WTC11 (cell line): ENCODE measurements at regions not wholly inside any gene's neighbourhood (a gene's known extent, or its start where the extent isn't known, plus 50 kb on each side); places are given as distances from the start of the nearest gene placed in this dataset.

Experiments
- CTCF ChIP-seq: fragments of 200-600 bp; IDR thresholded peaks from 2 replicates; pipeline ENCODE4 v1.8.0; 2022; ENCODE audit warnings: antibody characterized with exemption
- E2F1 ChIP-seq: sonication (generic); formaldehyde crosslinking; IDR thresholded peaks from 2 replicates; pipeline ENCODE4 v1.8.0; 2022; ENCODE audit warnings: mild to moderate bottlenecking, missing genetic modification reagents
- PREB ChIP-seq: sonication (generic); formaldehyde crosslinking; IDR thresholded peaks from 2 replicates; pipeline ENCODE4 v1.8.1; 2022; ENCODE audit warnings: mild to moderate bottlenecking, missing genetic modification reagents, moderate library complexity, borderline replicate concordance
- SMAD4 ChIP-seq: sonication (generic); formaldehyde crosslinking; IDR thresholded peaks from 2 replicates; pipeline ENCODE4 v1.8.0; 2022; ENCODE audit warnings: mild to moderate bottlenecking, missing genetic modification reagents

- no peak for TF ChIP-seq CTCF
- TF ChIP-seq SMAD4 (CRISPR knock-in tag), result no peak
- TF ChIP-seq PREB, result no peak
- no peak for TF ChIP-seq E2F1 (CRISPR knock-in tag)
Measured at GRCh38 chr12:71045781-71046180, 112.0 kb downstream of the TSPAN8 start.
